CD4-positive, alpha-beta T cell treated with Interleukin-21 for 1 hour (primary cell): ENCODE measurements at regions not wholly inside any gene's neighbourhood (a gene's known extent, or its start where the extent isn't known, plus 50 kb on each side); places are given as distances from the start of the nearest gene placed in this dataset.
"Not testable (repeated sequence)": the region's sequence is repeated elsewhere in the genome, so short reads cannot be mapped to it uniquely, and the experiment has no call there.

Experiments
- DNase-seq: peaks from one replicate; pipeline ENCODE4 v3.0.0-alpha.2; 2020

DNA sequence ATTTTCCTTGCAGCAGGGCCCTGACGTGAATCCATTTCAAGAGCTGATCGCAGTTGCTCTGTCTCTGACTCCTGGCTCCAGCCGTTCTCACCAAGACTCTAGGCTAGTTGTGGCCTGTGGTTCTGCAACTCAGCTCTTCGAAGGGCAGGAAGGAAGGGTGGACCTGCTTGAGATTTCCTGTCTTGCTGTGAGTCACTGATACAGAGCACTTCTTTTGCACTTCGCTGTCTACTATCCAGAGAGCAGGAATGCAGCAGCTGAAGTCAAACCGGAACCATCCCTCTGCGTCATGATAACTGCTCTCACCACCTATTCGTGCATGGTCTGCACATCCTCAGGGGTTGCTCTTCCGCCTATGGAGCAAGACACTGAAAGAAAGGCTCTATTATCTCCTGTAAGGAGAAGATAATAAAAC is 59.7 kb downstream of the RAP2B start:
- DNase-seq: peak; percentile 90

DNA sequence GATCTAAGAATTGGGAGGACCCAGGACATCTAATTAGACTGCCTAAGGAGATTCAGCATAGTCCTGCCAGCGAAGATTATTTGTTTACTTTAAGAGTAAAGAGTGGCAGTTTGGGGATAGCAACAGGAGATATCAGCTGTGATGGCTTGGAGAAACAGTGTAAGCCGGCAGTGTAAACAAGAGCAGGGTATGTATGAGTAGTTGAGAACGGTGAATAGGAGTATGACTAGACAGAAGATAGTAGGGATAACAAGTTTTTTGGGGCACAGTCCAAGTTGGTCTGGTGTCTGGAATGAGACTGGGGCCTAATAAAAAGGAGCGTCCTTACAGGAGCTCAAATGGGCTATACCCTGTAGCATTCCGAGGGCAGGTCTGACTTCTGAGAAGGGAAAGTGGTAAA is 64.9 kb downstream of the RAP2B start:
- not testable (repeated sequence) for DNase-seq

DNA sequence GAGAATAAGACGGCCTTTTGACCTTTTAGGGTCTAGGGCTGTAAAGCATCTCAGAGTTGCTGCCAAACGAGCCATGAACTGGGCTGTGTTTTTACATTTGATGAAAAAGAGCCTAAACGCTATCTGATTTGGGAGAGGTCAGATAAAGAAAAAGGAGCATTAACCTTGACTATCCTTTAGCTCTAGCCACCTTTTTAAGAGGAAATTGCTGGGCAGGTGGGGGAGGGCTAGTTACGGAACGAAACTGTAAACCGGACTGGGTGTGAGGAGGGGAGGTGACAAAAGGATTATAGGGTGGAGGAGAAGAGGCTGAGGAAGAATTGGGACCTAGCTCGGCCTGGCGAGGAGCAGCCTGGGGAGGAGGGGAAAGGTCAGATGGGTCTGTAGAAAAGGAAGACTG is 68.4 kb downstream of the RAP2B start:
- not testable (repeated sequence) for DNase-seq

DNA sequence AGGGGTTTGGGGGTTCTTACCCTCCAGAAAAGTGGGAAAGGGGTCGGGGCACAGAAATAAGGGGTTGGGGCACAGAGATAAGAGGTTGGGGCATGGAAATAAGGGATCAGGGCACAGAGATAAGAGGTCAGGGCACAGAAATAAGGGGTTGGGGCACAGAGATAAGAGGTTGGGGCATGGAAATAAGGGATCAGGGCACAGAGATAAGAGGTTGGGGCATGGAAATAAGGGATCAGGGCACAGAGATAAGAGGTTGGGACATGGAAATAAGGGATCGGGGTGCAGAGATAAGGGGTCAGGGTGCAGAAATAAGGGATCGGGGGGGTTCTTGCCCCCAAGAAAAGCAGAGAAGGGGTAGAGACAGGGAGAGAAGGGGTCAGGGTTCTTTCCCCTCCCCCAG is 69.2 kb downstream of the RAP2B start:
- not testable (repeated sequence) for DNase-seq

DNA sequence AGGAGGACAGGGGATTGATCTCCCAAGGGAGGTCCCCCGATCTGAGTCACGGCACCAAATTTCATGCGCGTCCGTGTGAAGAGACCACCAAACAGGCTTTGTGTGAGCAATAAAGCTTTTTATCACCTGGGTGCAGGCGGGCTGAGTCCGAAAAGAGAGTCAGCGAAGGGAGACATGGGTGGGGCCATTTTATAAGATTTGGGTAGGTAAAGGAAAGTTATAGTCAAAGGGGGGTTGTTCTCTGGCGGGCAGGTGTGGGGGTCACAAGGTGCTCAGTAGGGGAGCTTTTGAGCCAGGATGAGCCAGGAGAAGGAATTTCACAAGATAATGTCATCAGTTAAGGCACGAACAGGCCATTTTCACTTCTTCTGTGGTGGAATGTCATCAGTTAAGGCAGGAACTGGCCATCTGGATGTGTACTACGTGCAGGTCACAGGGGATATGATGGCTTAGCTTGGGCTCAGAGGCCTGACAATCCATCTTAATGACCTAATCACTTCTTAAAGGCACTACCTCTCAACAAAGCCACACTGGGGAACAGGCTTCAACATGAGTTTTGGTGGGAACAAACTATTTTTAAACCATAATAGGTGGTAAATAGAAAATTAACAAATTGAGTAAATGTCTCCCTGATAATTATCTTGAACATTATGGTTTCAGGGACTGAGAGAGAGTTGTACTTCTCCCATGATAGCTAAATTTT is 70.2 kb downstream of the RAP2B start:
- not testable (repeated sequence) for DNase-seq

DNA sequence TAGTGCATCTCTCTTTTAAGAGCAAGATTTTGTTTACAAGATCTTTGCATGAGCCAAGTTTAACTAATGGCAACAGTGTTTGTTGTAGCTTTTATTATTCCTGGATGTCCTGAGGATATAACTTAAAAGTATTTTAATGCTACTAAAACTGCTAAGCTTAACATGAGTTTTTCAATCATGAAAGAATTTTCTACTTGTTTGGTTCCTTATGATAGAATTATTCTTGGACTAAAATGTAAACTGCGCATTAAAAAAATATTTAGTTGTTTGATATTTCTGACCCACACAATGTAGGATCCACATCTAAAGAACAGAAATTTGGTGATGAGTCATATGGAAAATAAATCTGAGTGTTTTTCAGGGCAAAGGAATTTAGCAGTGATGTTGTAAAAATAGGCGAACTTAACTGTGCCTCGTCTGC is 70.8 kb downstream of the RAP2B start:
- no peak for DNase-seq

DNA sequence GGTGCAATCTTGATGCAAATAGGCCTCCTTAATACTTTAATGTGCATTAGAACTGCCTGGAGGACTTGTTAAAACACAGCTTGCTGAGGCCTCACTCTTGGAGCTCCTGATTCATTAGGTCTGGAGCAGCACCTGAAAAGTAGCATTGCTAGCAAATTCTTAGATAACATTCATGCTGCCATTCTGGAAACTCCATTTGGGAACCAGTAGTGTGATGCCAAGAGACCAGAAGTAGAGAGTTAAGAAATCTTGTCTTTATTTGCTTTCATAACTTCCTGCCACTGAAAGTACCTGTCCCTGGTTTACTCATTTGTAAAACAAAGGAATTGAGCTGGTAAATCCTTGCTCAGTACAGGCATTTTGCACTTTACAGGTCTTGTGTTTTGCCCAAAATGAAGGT is 72.0 kb downstream of the RAP2B start:
- no peak for DNase-seq

DNA sequence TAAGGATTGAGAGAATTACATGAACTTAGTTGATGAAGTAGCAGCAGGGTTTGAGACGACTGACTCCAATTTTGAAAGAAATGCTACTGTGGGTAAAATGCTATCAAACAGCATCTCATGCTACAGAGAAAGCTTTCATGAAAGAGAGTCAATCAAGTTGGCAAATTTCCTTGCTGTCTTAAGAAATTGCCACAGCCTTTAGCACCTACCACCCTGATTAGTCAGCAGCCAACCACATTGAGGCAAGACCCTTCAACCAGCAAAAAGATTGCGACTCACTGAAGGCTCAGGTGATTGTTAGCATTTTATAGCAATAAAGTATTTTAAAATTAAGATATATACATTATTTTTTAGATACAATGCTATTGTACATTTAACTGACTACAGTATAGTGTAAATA is 80.9 kb downstream of the RAP2B start:
- DNase-seq: peak; percentile 37

DNA sequence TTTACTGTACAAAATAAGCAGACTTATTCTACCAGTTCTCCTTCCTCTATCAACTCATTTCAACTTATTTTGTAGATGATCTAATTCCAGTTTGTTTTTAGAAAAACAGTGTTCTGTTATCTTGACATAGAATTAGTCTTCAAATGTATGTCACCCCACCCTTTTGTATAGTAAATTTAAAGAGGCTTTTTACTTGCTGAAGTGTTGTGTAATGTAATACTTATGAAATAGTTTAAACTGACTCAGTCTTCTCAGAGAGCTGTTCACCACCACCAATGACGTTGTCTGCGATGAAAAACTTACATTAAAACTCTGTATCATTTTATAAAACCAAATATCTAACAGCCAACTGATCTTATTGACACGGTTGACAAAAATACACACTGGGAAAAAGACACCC is 82.9 kb downstream of the RAP2B start:
- DNase-seq: no peak

DNA sequence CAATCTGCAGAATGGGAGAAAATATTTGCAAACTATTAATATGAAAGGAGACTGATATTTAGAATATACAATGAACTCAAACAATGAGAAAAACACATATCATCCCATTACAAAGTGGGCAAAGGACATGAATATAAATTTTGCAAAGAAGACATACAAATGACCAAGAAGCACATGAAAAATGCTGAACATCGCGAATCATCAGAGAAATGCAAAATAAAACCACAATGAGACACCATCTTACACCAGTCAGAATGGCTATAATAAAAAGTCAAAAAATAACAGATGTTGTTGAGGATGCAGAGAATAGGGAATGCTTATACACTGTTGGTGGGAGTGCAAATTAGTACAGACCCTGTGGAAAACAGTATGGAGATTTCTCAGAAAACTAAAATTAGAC is 83.6 kb downstream of the RAP2B start:
- DNase-seq: no peak

DNA sequence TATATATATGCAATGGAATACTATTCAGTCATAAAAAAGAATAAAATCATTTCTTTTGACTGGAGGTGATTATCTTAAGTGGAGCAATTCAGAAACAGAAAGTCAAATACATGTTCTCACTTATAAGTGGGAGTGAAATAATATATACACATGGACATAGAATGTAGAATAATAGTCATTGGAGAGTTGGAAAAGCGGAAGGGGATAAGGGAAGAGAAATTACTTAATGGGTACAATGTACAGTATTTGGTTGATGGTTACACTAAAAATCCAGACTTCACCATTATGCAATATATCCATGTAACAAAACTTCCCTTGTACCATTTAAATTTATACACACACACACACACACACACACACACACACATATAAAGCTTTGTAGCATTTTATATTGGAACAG is 84.3 kb downstream of the RAP2B start:
- no peak for DNase-seq

DNA sequence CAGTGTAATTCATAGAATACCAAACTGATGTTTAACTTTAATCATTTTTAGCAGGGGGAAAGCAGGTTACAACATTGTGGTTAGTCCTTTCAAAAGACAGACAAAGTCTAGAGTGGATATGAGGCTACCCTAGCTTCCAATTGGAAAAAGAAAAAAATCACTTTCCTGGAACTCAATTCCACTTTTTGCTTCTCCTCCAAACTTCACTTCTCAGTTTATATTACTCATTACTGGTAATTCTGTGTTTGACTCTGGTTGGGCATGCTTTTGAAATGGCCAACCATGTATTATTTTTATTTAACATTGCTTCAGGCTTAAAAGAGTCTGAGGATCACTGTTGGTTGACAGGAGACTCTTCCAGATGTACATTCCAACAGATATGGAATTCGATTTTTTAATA is 84.8 kb downstream of the RAP2B start:
- no peak for DNase-seq

DNA sequence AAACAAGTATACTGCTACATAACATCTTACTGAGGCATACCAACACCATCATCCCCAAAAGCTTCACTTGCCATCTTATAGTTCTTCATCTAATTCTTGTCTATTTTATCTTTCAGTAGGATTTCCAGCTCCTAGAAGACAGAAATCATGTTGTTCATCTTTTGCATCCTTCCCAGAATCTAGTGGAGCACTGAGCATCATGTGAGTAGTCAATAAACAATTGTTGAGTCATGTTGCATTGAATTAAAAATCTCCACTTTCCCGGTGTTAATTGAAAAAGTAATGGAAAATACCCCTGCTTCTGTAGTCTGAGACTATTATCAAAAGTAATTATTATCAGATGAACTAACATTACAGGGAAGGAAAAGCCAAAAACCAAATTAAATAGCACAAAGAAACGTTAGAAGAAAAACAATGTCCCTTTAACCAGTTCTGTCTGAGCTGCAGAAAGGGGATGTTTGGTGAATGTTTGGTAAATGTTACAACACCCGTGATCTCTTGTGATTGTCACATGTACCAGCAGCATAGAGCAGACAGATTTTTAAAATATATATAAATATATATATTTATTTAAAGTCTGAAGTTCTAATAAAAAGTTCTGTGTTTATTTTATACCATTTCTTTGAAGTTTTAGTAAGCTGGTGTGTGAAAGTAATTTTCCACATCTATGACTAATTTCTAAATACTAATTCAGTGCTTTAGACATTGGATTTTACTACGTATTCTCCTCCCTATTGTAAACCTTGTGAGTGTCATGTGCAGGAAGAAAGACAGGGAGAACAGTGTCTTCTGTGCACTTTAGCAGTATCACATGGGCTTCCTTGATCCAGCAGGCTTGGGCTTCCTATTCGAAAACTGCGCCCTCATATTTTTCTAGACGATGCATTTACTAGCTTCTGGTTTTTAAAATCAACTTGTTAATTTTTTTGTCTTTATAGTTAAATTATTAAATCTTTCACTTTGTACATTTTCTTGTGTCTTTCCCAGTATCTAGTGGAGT is 85.6 kb downstream of the RAP2B start:
- DNase-seq: no peak

DNA sequence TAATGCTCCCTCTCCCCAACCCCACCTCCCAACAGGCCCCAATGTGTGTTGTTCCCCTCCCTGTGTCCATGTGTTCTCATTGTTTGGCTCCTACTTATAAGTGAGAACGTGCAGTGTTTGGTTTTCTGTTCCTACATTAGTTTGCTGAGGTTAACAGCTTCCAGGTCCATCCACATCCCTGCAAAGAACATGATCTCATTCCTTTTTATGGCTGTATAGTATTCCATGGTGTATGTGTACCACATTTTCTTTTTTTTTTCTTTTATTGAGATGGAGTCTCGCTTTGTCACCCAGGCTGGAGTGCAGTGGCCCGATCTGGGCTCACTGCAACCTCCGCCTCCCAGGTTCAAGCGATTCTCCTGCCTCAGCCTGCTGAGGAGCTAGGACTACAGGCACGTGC is 86.8 kb downstream of the RAP2B start:
- not testable (repeated sequence) for DNase-seq

DNA sequence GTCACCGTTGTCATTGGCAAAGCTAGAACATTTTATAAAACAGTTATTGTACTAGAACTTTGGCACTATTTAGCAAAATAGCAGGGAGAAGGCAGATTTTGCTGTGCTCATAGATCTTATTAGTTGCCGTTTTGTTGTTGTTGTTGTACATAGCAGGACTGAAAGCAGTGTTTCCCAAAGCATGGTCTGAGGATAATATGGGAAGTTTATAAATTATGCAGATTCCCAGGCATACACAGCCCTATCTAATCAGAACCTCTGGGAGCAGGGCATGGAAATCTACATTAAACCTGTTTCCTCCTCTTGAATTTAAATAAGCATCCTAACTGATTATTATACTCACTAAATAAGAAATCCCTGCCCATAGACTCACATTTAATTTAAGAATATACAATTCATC is 87.9 kb downstream of the RAP2B start:
- DNase-seq: no peak

DNA sequence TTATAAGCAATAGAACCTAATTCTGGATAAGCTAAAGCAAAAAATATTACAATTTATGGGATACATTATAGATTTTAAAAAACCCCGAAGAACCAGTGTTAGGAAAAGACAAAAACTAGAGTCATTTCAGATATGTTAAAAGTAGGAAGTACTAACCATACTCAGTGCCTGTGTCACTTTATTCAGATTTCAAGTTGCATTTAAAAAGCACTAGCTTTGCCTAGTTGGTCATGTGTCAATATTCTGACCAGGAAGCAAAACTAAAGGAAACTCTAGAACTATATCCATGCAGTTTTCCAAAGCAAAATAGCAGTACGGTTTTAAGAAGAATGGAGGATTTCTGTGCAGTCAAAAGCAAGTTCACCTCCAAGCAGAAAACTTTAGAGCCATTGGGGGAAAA is 88.4 kb downstream of the RAP2B start:
- DNase-seq: no peak

DNA sequence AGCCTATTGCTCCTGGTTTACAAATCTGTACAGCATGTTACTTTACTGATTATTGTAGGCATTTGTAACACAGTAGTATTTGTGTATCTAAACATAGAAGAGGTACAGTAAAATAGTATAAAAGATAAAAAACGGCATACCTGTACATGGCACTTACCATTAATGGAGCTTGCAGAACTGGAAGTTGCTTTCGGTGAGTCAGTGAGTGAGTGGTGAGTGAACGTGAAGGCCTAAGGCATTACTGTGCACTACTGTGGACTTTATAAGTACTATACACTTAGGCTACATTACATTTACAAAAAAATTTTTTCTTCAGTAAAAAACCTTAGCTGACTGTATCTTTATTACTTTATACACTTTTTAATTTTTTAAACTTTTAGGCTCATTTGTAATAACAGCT is 90.9 kb downstream of the RAP2B start:
- no peak for DNase-seq

DNA sequence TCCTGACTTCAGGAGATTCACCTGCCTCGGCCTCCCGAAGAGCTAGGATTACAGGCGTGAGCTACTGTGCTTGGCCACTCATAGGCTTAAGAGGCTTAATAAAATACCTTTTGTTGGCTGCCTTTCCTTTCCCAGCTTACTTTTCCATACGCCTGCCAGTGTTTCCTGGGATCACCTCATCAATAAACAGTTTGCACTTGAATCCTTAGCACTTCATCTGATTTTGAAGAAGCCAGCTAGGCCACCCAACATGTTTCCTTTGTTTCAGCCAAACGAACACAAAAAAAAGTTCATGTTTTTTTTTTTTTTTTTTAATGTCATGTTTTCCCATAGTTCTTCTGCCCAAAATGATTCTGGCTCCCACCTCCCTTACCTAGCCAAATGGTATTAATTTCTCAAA is 92.3 kb downstream of the RAP2B start:
- DNase-seq: no peak

DNA sequence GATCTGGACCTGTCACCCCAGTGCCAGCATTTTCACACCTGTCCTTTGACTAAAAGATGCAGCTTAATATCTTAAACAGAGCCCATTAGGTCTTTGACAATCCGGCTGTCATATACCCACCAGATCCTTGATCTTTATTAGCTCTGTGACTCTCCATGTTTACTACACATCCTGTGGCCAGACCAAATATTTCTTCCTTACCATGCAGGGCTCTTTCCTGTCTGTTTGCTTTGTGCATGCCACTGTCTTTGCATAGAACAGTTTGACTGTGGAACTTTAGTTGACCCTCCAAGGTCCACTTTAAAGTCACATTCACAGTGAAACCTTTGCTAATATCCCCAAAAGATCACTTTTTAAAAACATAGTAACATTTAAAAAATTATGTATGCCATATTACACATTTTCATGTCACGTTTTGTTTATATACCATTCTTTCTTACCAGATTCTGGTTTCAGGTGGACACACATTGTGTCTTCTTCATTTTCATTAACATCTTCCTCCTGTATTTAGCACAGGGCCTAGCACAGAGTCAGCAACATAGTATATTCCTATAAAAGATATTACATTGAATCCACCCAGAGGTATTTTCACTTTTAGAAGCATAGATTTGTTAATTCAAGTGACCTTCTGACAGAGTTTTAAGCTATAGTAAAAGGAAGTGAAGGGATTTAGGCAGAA is 95.8 kb downstream of the RAP2B start:
- DNase-seq: no peak

DNA sequence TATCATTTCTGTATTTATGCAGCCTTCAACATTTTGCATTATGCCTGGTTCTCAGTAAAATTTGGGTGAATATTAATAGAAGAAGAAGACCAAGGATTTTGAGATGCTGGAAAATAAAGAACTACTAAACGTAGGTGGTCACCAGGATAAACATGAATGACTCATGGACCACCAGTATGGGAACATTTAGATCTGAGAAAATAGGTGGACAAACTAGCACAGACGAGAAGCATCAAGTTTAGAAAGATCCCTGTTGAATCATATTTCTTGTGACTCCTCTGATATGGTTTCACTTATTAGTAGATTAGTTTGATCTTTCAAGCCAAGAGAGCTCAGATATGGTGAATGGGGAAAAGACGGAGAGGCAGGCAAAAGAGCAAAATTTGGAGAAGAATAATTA is 97.9 kb downstream of the RAP2B start:
- DNase-seq: no peak

DNA sequence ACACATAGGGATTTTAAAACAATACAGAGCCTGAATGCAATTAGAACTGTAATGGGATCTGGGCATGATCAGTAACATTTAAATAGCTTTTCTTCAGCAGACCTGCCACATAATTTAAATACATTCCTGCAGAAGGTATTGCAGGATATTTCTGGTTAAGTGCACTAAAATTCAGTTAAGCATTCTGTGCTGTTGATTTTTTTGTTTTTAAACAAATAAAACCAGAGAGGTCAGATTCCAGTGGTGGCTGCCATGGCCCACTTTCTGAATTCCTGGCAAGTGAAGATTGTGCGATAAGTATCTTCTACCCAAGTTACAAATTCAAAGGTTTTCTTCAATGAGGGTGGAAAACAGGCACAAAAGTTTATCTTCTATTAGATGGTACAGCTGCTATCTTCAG is 98.7 kb downstream of the RAP2B start:
- no peak for DNase-seq

DNA sequence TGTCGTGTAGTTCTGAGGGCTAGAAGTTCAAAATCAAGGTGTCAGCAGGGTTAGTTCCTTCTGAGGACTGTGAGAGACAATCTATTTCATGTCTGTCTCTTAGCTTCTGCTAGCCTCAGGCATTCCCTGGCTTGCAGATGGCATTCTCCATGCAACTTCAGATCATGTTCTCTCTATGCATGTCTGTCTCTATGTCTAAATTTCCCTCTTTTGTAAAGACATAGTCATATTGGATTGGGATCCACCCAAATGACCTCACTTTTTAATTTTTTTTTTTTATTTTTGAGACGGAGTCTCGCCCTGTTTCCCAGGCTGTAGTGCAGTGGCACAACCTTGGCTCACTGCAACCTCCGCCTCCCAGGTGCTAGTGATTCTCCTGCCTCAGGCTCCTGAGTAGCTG is 104.6 kb downstream of the RAP2B start:
- DNase-seq: no peak

DNA sequence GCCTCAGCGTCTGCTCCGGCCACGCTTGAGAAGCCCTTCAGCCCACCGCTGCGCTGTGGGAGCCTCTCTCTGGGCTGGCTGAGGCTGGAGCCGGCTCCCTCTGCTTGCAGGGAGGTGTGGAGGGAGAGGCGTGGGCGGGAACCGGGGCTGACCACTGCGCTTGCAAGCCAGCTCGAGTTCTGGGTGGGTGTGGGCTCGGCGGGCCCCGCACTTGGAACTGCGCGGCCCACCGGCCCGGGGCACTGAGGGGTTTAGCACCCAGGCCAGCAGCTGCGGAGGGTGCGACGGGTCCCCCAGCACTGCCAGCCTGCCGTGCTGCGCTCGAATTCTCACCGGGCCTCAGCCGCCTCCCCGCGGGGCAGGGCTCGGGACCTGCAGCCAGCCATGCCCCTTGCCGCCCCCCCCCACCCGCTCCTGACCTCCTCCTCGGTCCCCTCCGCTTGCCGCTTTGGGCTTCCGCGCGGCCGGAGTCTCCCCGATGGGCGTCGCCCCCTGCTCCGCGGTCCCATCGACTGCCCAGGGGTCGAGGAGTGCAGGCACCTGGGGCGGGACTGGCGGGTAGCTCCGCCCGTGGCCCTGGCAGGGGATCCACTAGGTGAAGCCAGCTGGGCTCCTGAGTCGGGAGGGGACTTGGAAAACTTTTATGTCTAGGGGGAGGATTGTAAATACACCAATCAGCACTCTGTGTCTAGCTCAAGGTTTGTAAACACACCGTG is 106.7 kb downstream of the RAP2B start:
- no peak for DNase-seq
